HEK293 (cell line): ENCODE measurements at regions not wholly inside any gene's neighbourhood (a gene's known extent, or its start where the extent isn't known, plus 50 kb on each side); places are given as distances from the start of the nearest gene placed in this dataset.

ENCODE experiments used
- CTCF ChIP-seq: fragments of 450-650 bp; formaldehyde crosslinking; IDR thresholded peaks from 2 replicates; pipeline ENCODE4 v1.5.1; 2016; ENCODE audit warnings: missing biosample characterization, missing genetic modification characterization
- MEIS1 ChIP-seq: sonication (generic); formaldehyde crosslinking; IDR thresholded peaks from 2 replicates; pipeline ENCODE4 v1.8.1; 2022; ENCODE audit warnings: missing genetic modification reagents, mild to moderate bottlenecking, borderline replicate concordance
- ZBTB44 ChIP-seq: fragments of 450-650 bp; IDR thresholded peaks from 2 replicates; pipeline ENCODE4 v1.5.1; 2018; ENCODE audit warnings: missing biosample characterization, mild to moderate bottlenecking, missing genetic modification characterization
- ZBTB8A ChIP-seq: fragments of 450-650 bp; formaldehyde crosslinking; IDR thresholded peaks from 2 replicates; pipeline ENCODE4 v1.5.1; 2016; ENCODE audit warnings: missing biosample characterization, missing genetic modification characterization
- ZNF169 ChIP-seq: fragments of 450-650 bp; formaldehyde crosslinking; IDR thresholded peaks from 2 replicates; pipeline ENCODE4 v1.5.1; 2016; ENCODE audit warnings: missing biosample characterization, missing genetic modification characterization
- ZNF239 ChIP-seq: fragments of 450-650 bp; formaldehyde crosslinking; IDR thresholded peaks from 2 replicates; pipeline ENCODE4 v1.5.1; 2016; ENCODE audit warnings: missing biosample characterization, missing genetic modification characterization
- ZNF274 ChIP-seq, 2 experiments: fragments of 200-500 bp in 1 of 2; fragments of 450-650 bp in 1 of 2; sonication (Bioruptor generic) in 1 of 2; formaldehyde crosslinking in 1 of 2; IDR thresholded peaks; 2 replicates each; pipeline versions ENCODE4 v1.5.1 to v1.6.1; 2014 to 2016; ENCODE audit warnings: borderline replicate concordance in 1 of 2, inconsistent platforms in 1 of 2, low read length in 1 of 2, missing biosample characterization in 1 of 2, missing genetic modification characterization in 1 of 2
- ZNF311 ChIP-seq: fragments of 450-650 bp; formaldehyde crosslinking; IDR thresholded peaks from 2 replicates; pipeline ENCODE4 v1.5.1; 2017; ENCODE audit warnings: missing biosample characterization, missing genetic modification characterization, borderline replicate concordance
- ZNF324 ChIP-seq: fragments of 450-650 bp; formaldehyde crosslinking; IDR thresholded peaks from 2 replicates; pipeline ENCODE4 v1.5.1; 2016; ENCODE audit warnings: missing biosample characterization, missing genetic modification characterization
- ZNF544 ChIP-seq: fragments of 450-650 bp; formaldehyde crosslinking; IDR thresholded peaks from 2 replicates; pipeline ENCODE4 v1.5.0; 2017; ENCODE audit warnings: missing biosample characterization, missing genetic modification characterization
- ZNF549 ChIP-seq: fragments of 450-650 bp; IDR thresholded peaks from 2 replicates; pipeline ENCODE4 v1.5.1; 2018; ENCODE audit warnings: missing biosample characterization, missing genetic modification characterization, mild to moderate bottlenecking, inconsistent platforms, moderate library complexity
- ZNF639 ChIP-seq: fragments of 450-650 bp; formaldehyde crosslinking; IDR thresholded peaks from 2 replicates; pipeline ENCODE4 v1.5.1; 2016; ENCODE audit warnings: missing biosample characterization, missing genetic modification characterization
- TF ChIP-seq, protein P1 (sequence below): fragments of 450-650 bp; formaldehyde crosslinking; IDR thresholded peaks from 2 replicates; pipeline ENCODE4 v1.5.1; 2016; ENCODE audit warnings: missing biosample characterization, missing genetic modification characterization

DNA sequence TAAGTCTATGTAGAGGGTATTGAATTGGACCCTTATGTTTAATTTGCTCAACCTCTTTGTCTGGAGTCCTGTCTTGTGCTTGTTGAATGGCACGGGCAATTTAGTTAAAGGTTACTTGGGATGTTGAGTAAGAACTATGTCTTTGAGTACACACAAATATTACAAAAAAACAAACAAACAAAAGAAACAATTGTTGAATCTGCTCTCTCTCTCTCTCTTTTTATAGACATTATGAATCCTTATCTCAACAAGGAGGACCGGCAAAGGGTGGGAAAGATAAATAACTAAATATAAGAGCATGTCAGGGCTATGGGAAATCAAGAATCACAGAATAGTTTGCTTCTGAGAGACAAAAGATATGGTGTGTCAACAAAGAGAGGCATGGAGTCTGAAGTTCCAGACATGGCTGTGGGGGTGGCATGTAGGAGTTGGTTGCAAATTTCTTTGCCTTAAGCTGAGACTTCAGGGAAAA lies 608.6 kb downstream of the UTRN start:
- TF ChIP-seq ZNF639 (no peak), ZBTB44 (tag by site-specific recombination) (no peak), MEIS1 (CRISPR knock-in tag) (no peak), CTCF (tag by site-specific recombination) (no peak), ZNF324 (tag by site-specific recombination) (no peak), ZNF169 (tag by site-specific recombination) (no peak), ZNF549 (tag by site-specific recombination) (no peak), ZNF544 (tag by site-specific recombination) (no peak), ZNF274 (IDR thresholded peaks at IDR 0.05; ENCODE audit: low read length) (no peak), ZNF274 (tag by site-specific recombination; IDR thresholded peaks at IDR 0.05; ENCODE audit: borderline replicate concordance) (no peak), ZNF239 (tag by site-specific recombination) (no peak), ZNF311 (tag by site-specific recombination) (no peak), ZBTB8A (tag by site-specific recombination) (no peak)
- TF ChIP-seq, protein P1, sequence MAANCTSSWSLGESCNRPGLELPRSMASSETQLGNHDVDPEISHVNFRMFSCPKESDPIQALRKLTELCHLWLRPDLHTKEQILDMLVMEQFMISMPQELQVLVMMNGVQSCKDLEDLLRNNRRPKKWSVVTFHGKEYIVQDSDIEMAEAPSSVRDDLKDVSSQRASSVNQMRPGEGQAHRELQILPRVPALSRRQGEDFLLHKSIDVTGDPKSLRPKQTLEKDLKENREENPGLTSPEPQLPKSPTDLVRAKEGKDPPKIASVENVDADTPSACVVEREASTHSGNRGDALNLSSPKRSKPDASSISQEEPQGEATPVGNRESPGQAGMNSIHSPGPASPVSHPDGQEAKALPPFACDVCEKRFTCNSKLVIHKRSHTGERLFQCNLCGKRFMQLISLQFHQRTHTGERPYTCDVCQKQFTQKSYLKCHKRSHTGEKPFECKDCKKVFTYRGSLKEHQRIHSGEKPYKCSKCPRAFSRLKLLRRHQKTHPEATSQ (tag by site-specific recombination), result no peak
